ENCODE measurements at regions not wholly inside any gene's neighbourhood (a gene's known extent, or its start where the extent isn't known, plus 50 kb on each side); places are given as distances from the start of the nearest gene placed in this dataset.

DNA sequence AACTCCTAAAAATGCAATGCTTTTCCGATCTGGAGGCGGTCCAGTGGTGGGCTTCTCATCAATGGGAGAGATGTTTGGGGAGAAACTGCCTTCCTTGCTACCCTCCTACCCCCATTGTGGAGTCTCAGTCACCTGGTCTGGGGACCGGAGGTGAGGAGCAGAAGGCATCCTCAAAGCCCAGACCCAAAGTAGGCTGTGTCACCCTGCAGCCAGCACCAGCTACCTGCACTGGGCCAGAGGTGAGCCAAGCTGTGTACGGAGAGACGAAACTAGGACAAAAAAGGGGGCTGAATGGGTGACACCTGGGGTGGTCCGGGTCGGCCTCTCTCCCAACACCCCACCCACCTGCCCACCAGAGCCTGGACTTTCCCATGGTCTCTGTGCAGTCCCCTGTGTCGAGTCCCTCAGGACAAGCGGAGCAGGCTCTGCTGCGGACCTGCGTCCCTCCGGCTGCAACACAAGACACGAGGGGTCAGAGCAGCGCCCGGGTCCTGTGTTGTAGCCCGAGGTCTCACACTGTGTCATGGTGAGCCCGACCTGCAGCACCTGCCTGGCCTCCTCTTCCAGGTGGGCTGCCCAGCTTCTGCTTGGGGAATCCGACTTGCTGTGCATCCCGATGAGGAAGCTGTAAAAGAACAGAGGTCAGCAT lies 68.0 kb upstream of the RMP24 start:
- TF ChIP-seq FOS (IDR thresholded peaks at IDR 0.05; ENCODE audit: borderline replicate concordance, extremely low read depth, insufficient read length) (no peak), HCFC1 (IDR thresholded peaks at IDR 0.05; ENCODE audit: low read length) (no peak), NR2C2 (IDR thresholded peaks at IDR 0.05; ENCODE audit: borderline replicate concordance, control insufficient read depth, insufficient read length, low read depth) (no peak), ATF7 (IDR thresholded peaks at IDR 0.05; ENCODE audit: low read depth) (no peak), YBX1 (IDR thresholded peaks at IDR 0.05) (no peak), POLR2A (IDR thresholded peaks at IDR 0.05; ENCODE audit: low read depth, low read length) (no peak), ZNF207 (IDR thresholded peaks at IDR 0.05; ENCODE audit: borderline replicate concordance) (no peak), ESRRA (IDR thresholded peaks at IDR 0.05; ENCODE audit: low read length) (no peak), EGR1 (IDR thresholded peaks at IDR 0.05; ENCODE audit: borderline replicate concordance in 1 of 2, low read depth in 2 of 2, low read length in 2 of 2) (no peak), BHLHE40 (IDR thresholded peaks at IDR 0.05; ENCODE audit: borderline replicate concordance in 1 of 2, low read depth in 2 of 2, low read length in 1 of 2) (no peak)
- TF ChIP-seq, protein P1, sequence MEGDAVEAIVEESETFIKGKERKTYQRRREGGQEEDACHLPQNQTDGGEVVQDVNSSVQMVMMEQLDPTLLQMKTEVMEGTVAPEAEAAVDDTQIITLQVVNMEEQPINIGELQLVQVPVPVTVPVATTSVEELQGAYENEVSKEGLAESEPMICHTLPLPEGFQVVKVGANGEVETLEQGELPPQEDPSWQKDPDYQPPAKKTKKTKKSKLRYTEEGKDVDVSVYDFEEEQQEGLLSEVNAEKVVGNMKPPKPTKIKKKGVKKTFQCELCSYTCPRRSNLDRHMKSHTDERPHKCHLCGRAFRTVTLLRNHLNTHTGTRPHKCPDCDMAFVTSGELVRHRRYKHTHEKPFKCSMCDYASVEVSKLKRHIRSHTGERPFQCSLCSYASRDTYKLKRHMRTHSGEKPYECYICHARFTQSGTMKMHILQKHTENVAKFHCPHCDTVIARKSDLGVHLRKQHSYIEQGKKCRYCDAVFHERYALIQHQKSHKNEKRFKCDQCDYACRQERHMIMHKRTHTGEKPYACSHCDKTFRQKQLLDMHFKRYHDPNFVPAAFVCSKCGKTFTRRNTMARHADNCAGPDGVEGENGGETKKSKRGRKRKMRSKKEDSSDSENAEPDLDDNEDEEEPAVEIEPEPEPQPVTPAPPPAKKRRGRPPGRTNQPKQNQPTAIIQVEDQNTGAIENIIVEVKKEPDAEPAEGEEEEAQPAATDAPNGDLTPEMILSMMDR (IDR thresholded peaks at IDR 0.05 in 2 of 3, conservative IDR thresholded peaks at IDR 0.05 in 1 of 3; ENCODE audit: control insufficient read depth in 2 of 3, extremely low read depth in 1 of 3, insufficient read depth in 1 of 3, low read depth in 3 of 3, low read length in 3 of 3) = no peak
